HT1080 (cell line): ENCODE measurements at regions not wholly inside any gene's neighbourhood (a gene's known extent, or its start where the extent isn't known, plus 50 kb on each side); places are given as distances from the start of the nearest gene placed in this dataset.
"Not testable (repeated sequence)": the region's sequence is repeated elsewhere in the genome, so short reads cannot be mapped to it uniquely, and the experiment has no call there.

Experiments
- DNase-seq: peaks from one replicate; pipeline ENCODE4 v3.0.0-alpha.2; 2015; ENCODE audit warnings: low read depth

DNA sequence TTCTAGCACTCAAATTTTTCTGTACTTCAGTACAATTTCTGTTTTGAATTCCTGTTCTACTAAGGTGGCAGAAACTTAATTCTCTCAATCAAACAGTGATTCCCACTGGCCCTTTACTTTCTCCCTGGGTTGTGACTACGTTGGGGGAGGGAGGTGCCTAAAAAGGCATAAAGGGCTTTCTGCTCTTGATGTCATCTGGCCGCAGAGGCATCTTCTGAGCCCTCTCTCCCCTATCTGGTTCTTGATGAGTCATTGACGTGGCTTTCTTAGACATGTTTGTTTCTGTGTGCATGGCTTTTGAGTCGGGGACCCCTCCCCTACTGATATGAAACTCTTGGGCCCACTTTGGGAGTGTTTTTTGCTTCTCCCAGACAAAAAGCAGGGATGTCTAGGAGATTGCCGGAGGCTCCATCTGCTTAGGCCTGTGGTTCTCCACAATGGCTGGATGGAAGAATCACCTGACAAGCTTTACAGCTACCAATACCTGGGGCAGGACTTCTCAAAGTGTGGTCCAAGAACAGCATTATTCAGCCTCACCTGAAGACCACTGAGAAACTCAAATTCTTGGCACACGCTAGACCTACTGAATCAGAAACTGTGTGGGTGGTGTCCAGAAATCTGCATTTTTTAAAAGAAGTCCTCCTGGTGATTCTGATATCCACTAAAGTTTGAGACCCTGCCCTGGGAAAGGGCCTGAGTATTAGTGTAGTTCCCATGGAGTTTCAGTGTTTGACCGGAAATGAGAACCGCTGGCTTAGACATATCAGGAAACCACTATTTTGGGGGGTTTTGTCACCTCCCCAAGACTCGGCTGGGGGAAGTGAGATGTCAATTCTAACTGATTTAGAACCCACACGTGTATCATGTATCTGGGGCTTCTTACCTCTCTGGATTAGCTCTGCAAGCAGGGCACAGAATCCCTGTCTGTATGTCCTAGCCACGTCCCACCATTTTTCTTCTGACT is 395.7 kb upstream of the PDE3A start:
- no peak for DNase-seq

DNA sequence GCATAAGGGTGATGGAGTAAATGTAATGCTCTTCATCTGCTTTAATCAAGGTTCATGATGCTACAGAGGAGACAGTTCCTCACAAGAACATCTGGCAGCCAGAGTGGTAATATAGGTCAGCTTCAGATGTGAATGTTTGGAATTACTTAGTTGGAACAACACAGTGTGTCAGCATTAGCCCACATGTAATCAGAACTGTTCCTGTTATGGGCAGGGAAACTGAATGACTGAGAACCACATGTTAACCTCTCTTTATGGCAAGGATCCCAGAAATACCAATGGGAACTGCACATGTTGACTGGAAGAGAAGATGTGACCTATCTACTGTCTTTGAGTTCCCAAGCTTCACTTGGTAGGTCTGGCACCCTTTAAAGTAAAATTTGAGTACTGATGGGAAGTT is 390.1 kb upstream of the PDE3A start:
- DNase-seq = peak; percentile 65

DNA sequence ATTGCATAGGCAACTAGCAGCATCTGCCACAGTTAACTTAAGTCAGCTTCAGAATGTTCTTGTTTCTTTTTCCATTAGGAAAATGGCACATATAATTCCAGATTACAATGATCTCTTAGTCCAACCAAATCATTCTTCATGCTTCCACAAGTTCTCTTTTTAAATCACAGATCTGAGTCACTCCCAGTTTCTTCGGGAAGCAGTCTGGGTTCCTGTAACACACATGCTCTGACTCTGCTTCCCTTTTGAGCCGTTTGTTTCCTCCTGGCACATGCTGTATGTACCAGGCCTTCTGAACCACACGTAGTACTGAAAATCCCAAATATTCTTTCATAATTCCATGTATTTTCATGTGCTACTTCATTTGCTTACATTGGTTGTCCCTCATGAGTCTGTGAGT is 388.8 kb upstream of the PDE3A start:
- no peak for DNase-seq

DNA sequence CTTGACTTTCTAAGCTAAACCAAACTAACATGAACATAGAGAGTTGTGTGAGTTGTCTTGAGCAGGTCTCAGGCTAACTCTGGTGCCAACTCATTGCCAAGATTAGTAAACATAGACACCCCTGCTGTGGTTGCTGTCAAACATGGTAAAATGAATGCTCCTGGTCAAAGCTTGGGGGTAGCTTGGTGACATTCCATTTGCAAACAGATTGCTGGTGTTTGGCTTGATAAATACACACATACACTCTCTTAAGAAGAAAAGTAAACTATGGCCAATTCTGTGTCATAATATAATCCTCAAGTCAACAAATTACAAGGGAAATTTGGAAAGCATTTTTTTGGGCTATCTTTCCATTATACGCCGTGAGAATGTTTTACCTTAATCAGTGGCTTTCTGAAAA is 386.4 kb upstream of the PDE3A start:
- DNase-seq = no peak

DNA sequence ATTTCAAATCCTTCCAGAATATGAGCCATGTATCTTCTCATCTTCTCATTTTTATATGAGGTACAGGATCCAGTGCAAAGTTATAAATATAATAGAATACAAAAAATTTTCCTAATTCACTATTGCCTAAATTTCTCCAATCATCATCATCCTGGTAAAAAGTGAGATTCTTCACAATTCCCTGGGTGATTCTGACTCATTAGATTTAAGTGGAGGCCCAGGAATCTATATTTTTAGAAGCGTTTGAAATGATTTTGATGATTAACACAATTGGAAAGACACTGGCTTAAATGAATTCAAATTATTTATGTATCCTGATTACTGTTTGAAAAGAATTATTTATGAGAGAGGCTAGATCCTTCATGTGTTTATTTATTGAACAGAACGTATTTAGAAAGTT is 380.3 kb upstream of the PDE3A start:
- no peak for DNase-seq

DNA sequence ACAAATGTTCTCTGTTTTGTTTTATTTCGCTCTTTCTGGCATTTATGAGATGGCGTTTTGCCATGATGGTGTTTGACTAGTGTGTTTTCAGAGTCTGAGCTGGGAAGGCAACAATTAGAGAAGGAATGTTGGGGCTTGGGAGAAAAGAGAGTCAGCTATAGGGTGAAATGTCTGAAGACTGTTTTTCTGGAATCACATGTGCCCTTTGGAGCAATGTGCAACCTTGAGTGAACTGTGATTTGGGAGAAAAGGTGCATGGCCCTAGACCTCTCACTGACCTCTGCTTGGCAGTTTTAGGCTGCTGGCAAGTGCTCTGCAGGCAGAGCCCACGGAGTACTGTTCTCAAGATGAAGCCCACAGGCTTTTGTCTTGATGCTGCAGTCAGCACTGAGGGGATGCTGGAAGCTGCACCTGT is 379.9 kb upstream of the PDE3A start:
- DNase-seq = no peak

DNA sequence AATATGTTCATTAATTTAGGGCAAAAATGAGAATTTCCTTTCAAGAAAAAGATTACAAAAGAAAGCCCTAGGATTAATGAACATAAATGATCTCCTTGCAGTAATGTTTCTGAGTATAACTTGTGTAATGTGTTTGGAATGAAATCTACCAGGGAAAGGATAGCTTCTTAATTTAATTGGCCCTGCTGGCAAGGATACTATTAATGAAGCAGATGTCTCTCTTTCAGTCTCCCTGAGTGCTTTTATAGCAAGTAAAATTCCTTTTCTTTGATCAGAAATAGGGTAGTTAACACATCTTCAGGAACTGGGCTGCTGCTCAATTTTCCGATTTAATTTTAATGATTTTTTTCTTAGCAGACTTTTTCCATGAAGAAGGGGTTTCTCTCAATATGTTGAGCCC is 379.4 kb upstream of the PDE3A start:
- no peak for DNase-seq

DNA sequence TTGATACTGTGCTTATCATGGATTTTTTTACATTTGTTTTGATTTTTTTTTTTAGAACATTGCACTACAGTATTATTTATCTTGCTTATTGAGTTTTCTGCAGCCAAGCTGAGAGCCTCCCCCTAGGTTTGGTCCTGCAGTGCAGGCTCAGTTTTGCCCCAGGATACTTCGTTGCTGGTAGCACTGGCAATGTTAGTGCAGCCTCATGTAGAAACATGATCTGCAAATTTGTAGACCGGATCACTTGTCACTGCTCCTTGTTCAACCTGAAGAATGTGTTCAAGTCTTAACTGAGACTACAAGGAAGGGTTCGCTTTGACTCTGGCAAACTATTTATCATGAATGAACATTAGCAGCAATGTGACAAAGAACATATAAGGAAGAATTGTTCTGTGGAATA is 377.2 kb upstream of the PDE3A start:
- DNase-seq = no peak

DNA sequence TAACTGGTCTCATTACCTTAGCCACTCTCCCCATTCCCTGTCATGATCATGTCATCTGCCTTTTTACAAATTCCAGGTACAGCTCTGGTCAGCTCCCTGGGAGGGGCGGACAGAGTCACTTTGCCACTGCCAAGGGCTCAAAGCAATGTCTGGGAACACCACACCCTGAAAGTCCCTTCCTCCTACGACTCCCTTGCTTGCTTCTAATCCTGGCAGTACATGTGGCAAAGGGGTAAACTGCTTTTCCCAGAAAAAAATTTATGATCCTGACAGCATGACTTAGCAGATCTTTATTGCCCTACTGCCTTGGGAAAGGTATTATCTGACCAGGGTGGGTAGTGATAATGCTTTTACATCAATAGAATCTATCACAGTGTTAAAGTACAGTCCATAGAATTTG is 376.0 kb upstream of the PDE3A start:
- no peak for DNase-seq

DNA sequence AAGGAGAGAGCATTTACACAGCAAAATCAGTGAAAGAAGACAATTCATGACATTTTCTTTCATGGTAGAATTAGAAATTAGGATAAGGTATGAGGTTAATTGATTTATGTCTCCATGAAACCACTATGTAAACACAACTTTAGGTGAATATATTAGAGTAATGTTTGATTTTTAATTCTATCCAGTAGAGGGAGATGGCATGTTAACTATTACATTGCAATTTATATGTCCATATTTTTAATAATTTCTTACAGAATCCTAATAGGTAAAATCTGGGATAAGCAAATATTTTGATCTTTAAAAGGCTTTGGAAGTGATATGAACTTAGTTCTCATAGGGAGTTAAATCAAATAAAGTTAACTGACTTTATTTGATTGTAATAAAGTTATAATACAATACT is 373.4 kb upstream of the PDE3A start:
- no peak for DNase-seq

DNA sequence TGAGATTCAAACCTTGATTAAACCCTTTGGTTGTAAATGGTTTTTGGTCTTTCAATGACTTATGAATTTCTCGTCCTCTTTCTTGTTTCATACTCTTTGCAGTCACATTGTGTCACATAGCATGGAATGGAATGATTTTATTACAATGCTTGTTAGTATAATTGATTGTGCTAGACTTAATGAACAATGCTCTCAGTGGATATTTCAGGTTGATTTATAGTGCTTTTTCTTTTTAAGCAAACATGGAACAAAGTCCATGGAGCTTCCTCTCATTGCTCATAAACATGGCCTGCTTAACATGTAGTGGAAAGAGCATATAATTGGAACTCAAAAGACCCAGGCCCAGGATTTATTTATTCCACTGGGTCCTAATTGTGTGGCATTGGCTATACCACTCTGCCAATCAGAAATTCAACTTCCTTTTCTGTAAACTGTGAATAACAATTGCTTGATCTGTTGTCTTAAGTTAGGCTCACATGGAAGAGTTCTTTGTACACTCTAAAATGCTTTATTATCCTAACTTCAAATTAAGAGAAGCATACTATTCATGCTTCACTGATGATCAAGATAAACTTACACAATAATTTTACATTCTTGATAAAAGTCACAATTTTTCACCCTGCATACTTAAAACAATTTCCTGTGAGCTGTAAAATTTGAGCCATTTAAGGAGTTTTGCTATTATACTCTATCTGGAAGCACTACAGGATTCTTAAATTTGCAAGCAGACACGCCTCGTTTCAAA is 370.5 kb upstream of the PDE3A start:
- DNase-seq = no peak

DNA sequence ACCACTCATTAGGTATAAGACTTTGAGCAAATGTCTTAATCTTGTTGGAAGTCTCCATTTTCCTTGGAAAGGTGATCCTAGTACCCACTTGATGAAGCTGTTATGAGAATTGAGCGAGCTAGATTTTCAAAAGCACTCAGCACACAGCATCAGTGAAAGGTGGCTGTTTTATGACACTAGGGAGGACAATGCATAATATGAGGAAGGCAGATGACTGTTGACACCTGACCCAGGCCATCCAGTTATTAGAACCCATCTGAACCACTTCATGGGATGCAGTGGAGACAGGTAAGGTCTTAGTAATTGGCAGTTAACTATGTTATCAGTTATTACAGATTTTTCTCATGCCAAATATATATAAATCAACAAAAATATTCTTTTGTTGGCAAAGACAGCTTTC is 369.9 kb upstream of the PDE3A start:
- DNase-seq = no peak

DNA sequence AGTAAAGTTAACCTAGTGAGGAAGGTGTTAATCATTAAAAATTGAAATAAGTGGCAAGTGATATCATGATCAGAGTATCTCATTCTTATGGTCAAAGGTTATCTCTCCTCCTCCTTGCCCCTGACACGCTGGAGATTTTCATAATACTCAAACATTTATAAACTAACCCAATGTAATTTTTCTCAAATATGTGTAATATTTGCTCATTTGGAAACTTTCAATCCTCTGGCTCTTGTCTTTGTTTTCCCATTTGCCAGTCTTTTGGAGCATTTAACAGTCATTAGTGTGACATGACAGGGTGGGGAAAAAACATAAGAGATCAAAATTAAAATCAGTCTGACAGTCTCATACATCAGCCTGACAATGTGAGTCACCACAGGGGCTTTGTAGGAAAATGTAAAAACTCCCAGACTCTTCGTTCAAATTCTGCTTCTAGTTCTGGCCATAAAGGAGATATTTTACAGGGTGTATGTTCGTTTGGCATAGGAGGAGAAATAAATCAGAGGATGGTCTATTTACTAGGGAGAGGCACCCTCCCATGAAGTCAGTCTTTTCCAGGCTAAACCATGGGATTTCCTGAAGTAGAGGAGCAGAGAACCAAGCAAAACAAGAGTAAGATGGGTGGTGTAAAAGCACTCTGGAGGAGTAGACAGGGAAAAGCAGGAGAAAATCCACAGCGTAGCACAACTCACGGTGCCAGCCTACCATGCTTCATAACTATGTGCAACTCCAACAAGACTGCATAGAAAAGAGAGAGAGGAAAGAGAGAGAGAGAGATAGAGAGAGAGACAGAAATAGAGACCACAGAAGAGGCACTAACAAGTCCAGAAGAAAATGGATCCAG is 369.2 kb upstream of the PDE3A start:
- no peak for DNase-seq

DNA sequence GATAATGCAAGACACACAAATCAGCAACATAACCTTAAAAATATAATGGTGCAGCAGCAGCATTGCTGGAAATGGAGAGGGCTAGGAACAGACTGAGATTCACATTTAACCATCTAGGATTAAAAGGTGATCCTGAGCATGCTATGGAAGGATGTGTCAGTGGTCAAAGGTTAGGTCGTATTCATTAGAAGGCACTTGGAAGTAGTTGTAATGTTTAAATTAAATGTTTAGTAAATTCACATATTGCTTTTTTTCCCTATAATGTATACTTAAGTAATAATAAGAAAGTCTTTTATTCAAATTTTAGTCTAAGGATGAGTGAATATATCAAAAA is 368.6 kb upstream of the PDE3A start:
- DNase-seq = no peak

DNA sequence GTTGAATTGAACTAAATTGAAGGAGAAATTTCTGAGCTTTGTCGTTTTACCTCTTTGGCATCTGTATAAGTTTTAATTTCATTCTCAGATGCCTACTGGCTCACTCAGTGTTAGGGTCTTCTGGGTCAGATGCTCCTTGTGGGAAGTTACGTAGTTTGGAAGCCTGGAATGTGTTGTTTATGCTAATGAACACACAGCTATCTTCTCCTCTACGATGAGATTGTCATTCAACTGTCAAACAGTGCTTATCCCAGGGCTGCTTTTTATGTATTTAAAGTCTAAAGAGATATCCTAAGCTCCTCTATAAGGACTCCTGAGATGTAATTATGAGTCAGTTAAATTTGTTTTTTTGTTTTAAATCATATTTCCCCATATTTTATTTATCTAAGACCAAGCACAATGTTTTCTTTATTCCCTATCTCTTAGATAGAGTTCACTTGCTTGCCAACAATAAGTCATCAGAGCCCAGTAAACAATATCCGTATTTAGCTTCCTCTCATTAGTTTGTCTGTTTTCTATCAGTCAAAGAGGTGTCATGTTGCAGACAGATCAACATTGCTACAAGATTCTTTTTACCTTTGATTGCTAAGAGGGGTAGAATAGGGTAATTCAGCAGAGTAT is 368.0 kb upstream of the PDE3A start:
- no peak for DNase-seq

DNA sequence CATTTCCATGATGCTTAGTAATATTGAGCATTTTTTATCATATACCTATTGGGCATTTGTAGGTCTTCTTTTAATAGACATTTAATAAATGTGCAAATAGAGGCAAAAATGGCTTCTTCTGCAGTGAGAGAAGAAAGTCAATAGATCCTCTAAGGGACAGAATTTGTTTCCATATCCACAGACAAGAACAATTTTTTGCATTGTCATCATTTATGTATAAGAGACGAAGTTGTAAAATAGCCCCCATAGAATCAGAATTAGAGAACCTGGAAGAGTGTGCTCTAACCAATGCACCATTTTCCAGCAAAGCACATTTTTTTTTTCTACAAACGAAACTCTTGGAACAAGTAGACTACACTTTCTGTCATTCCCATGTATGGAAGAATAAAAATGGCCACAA is 365.1 kb upstream of the PDE3A start:
- DNase-seq = no peak

DNA sequence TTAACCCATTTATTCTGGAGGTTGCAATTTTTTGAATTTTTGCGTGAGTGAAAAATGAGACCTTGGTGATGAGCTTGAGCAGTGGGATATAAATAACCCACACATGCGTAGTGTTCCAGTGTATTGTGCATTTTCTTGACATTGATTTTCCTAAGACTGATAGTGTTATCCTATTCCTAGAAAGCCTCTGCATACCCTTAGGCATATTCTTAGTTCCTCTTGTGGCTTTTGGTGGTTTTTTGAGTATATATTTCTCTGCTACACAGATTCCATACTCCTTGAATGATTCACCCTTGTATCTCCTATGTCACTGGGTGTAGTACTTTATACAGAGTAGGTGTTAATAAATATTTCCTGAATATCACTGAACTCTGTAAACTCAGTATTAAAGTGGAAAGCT is 363.4 kb upstream of the PDE3A start:
- DNase-seq = no peak

DNA sequence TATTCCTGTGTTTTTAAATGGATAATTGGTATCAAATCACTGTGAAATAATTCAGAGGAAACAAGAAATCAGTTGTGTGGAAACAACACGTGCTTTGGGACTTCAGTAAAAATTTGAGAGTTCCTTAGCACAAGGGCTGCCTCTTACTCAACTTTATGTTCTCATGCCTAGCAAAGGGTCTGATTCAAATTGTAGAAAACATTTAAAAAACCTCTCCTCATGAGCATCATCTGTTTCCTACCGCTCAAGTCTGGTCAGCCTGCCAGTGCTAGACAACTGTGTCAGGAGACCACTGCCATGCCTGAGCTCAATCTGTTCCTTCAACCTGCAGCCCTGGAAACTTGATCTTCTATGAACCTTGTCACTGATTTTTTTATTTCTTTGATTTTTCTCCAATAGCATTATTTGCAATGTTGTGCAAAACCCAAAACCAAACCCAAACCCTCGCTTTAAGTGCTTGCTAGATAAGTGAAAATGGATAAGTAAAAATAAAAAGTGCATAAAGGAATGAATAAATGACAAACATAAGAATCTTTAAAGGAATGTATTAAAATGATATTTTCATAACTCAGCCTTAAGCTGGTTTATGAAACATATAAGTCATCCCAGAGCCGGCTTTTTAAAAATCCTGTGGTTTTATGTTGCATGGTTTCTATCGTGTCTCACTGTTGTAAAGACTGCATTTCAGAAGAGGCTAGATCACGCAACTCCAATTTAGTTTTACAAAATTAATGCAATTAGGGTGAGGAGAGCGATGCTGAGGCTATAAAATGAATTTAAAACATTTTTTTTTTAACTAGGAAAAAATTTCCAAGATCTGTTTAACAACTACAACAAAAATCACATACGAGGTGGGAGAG is 361.2 kb upstream of the PDE3A start:
- DNase-seq = no peak

DNA sequence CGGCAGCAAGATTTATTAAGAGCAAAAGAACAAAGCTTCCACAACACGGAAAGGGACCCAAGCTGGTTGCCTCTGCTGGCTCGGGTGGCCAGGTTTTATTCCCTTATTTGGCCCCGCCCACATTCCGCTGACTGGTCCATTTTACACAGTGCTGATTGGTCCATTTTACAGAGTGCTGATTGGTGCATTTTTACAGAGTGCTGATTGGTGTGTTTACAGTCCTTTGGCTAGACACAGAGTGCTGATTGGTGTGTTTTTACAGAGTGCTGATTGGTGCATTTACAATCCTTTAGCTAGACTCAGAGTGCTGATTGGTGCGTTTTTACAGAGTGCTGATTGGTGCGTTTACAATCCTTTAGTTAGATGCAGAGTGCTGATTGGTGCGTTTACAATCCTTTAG is 358.4 kb upstream of the PDE3A start:
- not testable (repeated sequence) for DNase-seq

DNA sequence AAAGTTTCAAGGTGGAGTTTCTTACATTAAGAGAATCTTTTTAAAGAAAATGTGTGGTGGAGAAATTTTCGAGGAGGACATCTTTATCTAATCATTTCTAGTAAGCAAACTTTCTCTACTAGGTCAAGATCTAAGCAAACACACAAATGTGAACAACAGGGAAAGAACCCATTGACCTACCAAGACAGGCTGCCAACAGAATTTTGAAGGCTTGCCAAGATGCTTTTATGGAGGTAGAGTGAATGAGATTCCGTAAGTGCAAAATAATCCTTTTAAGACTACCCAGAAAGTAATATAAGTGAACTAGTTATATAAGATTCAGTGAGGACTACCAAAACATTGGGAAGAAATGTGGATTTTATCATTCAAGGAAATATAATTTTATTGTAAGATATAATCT is 357.1 kb upstream of the PDE3A start:
- DNase-seq = no peak

DNA sequence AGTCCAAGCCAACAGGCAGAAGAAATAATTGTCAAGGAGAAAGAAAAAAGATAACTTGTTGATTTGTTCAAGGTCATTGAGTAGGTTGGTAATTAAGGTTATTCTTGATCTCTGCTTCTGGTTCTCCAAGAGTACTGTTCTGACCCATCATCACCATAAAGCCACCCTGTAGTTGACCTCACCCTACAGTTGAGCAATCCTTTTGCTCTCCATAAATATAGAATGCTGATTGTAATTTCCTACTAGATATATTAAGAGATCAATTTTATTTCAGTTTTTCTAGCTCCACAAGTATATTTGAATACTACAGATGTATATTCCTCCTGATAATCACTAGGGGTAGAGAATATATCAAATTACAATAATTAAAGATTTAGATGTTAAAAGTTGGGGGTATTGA is 350.5 kb upstream of the PDE3A start:
- no peak for DNase-seq
